Cardiac fibroblast (primary cell): ENCODE measurements at regions not wholly inside any gene's neighbourhood (a gene's known extent, or its start where the extent isn't known, plus 50 kb on each side); places are given as distances from the start of the nearest gene placed in this dataset.
"Not testable (repeated sequence)": the region's sequence is repeated elsewhere in the genome, so short reads cannot be mapped to it uniquely, and the experiment has no call there.

Source experiments
- DNase-seq, 2 donors: peaks; one replicate each; pipeline versions ENCODE4 v3.0.0 to v3.0.0-alpha.2; 2010; ENCODE audit warnings: low read depth in 2 of 2
- H3K4me3 ChIP-seq, 2 donors: replicated peaks in 1 of 2; 1 replicate in 1 of 2; 2 replicates in 1 of 2; pipeline ENCODE4 v1.5.1; 2011; ENCODE audit warnings: low read depth in 2 of 2, low read length in 2 of 2, mild to moderate bottlenecking in 2 of 2, moderate library complexity in 1 of 2
- CTCF ChIP-seq: IDR thresholded peaks from one replicate; pipeline ENCODE4 v1.5.1; 2011; ENCODE audit warnings: low read depth, mild to moderate bottlenecking, low read length, inconsistent platforms

- DNase-seq = no peak
- H3K4me3 ChIP-seq = no peak overlapping the region
- no peak for TF ChIP-seq CTCF
These were observed 218.0 kb upstream of the CRIM1 start for GRCh38 chr2:36137612-36138011.

- TF ChIP-seq CTCF = no peak
- DNase-seq = no peak
- H3K4me3 ChIP-seq = no peak overlapping the region
These were observed 221.3 kb upstream of the CRIM1 start for GRCh38 chr2:36134281-36134680.

- DNase-seq = no peak
- no peak overlapping the region for H3K4me3 ChIP-seq
- TF ChIP-seq CTCF = no peak
These were observed 227.2 kb upstream of the CRIM1 start for GRCh38 chr2:36128359-36128758.

GRCh38 chr2:36125702-36126101 lies 229.9 kb upstream of the CRIM1 start:
- no peak for DNase-seq
- no peak for TF ChIP-seq CTCF
- no peak overlapping the region for H3K4me3 ChIP-seq

- no peak for DNase-seq
- no peak for TF ChIP-seq CTCF
- no peak overlapping the region for H3K4me3 ChIP-seq
These were observed 231.6 kb upstream of the CRIM1 start for GRCh38 chr2:36123995-36124394.

GRCh38 chr2:36097022-36097421 lies 258.6 kb upstream of the CRIM1 start:
- no peak for TF ChIP-seq CTCF
- no peak overlapping the region for H3K4me3 ChIP-seq
- no peak for DNase-seq

GRCh38 chr2:36091844-36092741 lies 263.5 kb upstream of the CRIM1 start:
- not testable (repeated sequence) for H3K4me3 ChIP-seq, DNase-seq
